GM18507 (cell line): ENCODE measurements at regions not wholly inside any gene's neighbourhood (a gene's known extent, or its start where the extent isn't known, plus 50 kb on each side); places are given as distances from the start of the nearest gene placed in this dataset.
"Not testable (repeated sequence)": the region's sequence is repeated elsewhere in the genome, so short reads cannot be mapped to it uniquely, and the experiment has no call there.

Source experiments
- DNase-seq: peaks from one replicate; pipeline ENCODE4 v3.0.0; 2011; ENCODE audit warnings: low read depth; ENCODE audit not compliant: insufficient read length; ENCODE audit errors: extremely low spot score
- FAIRE-seq: peaks from 2 replicates; lab custom pipeline; 2011; peaks lifted over from hg19 to GRCh38; lab: Jason Lieb, UNC

GRCh38 chr21:16199539-16199938, 469.8 kb downstream of the USP25 start:
- DNase-seq = no peak
- FAIRE-seq = no peak

GRCh38 chr21:16201718-16202117, 471.9 kb downstream of the USP25 start:
- FAIRE-seq (no peak), DNase-seq (no peak)

- FAIRE-seq = no peak
- no peak for DNase-seq
These were observed 475.7 kb downstream of the USP25 start for GRCh38 chr21:16205527-16205926.

GRCh38 chr21:16211339-16212303, 481.8 kb downstream of the USP25 start:
- DNase-seq (no peak), FAIRE-seq (no peak)

GRCh38 chr21:16213518-16213917, 483.7 kb downstream of the USP25 start:
- DNase-seq (no peak), FAIRE-seq (no peak)

- DNase-seq = no peak
- no peak for FAIRE-seq
These were observed 485.4 kb downstream of the USP25 start for GRCh38 chr21:16215193-16215592.

- DNase-seq = no peak
These were observed 485.9 kb downstream of the USP25 start for GRCh38 chr21:16215663-16216183.

GRCh38 chr21:16216288-16216962, 486.6 kb downstream of the USP25 start:
- FAIRE-seq = no peak

More at GRCh38 chr21:16215663-16216183, 485.9 kb downstream of the USP25 start:
- no peak for FAIRE-seq

GRCh38 chr21:16218682-16219343, 489.0 kb downstream of the USP25 start:
- DNase-seq (no peak), FAIRE-seq (no peak)

More at GRCh38 chr21:16216288-16216962, 486.6 kb downstream of the USP25 start:
- no peak for DNase-seq

GRCh38 chr21:16224756-16225155, 495.0 kb downstream of the USP25 start:
- not testable (repeated sequence) for FAIRE-seq, DNase-seq

GRCh38 chr21:16239659-16240265, 510.0 kb downstream of the USP25 start:
- no peak for DNase-seq
- no peak for FAIRE-seq

- no peak for DNase-seq
- FAIRE-seq = no peak
These were observed 511.2 kb downstream of the USP25 start for GRCh38 chr21:16241016-16241415.

GRCh38 chr21:16241479-16241963, 511.7 kb downstream of the USP25 start:
- no peak for DNase-seq

GRCh38 chr21:16243396-16243795, 513.6 kb downstream of the USP25 start:
- FAIRE-seq (no peak), DNase-seq (no peak)

More at GRCh38 chr21:16241479-16241963, 511.7 kb downstream of the USP25 start:
- no peak for FAIRE-seq

- FAIRE-seq (no peak), DNase-seq (no peak)
These were observed 518.9 kb downstream of the USP25 start for GRCh38 chr21:16248705-16249104.

GRCh38 chr21:16250273-16250672, 520.5 kb downstream of the USP25 start:
- DNase-seq = no peak
- FAIRE-seq = no peak

GRCh38 chr21:16258844-16259611, 529.2 kb downstream of the USP25 start:
- DNase-seq (no peak), FAIRE-seq (no peak)

GRCh38 chr21:16262091-16262490, 532.3 kb downstream of the USP25 start:
- DNase-seq = no peak
- FAIRE-seq = no peak
